WTC11 (cell line): ENCODE measurements at regions not wholly inside any gene's neighbourhood (a gene's known extent, or its start where the extent isn't known, plus 50 kb on each side); places are given as distances from the start of the nearest gene placed in this dataset.

Experiments used
- ATAC-seq: fragments of 200-7000 bp; cut with Tn5 transposase; 2 replicates; pipeline ENCODE4 v1.10.0; 2021; ENCODE audit warnings: mild to moderate bottlenecking, moderate library complexity
- CTCF ChIA-PET: fragments of 300-600 bp; sonication (Branson Sonifier 250); formaldehyde crosslinking; loops from one replicate; lab custom pipeline; 2021; ENCODE audit warnings: antibody characterized with exemption; lab: Charles Lee
- POLR2A ChIA-PET: fragments of 350-600 bp; sonication (Branson Sonifier 250); formaldehyde crosslinking; loops from one replicate; lab custom pipeline; 2021; ENCODE audit warnings: antibody characterized with exemption; lab: Charles Lee
- DNase-seq: peaks from one replicate; pipeline ENCODE4 v3.0.0; 2021; ENCODE audit warnings: low spot score
- H3K27ac Mint-ChIP-seq: 2 replicates; pipeline ENCODE4 v1.8.0; 2021; ENCODE audit warnings: mixed read lengths
- H3K27me3 Mint-ChIP-seq: 2 replicates; pipeline ENCODE4 v1.8.0; 2021; ENCODE audit warnings: low read depth, mild to moderate bottlenecking, moderate library complexity, mixed read lengths
- H3K36me3 Mint-ChIP-seq: 2 replicates; pipeline ENCODE4 v1.8.0; 2021; ENCODE audit warnings: mixed read lengths
- H3K4me1 Mint-ChIP-seq: 2 replicates; pipeline ENCODE4 v1.8.0; 2022; ENCODE audit warnings: mixed read lengths
- H3K4me3 Mint-ChIP-seq: 2 replicates; pipeline ENCODE4 v1.8.0; 2021; ENCODE audit warnings: mild to moderate bottlenecking, moderate library complexity, mixed read lengths
- H3K9me3 Mint-ChIP-seq: 2 replicates; pipeline ENCODE4 v1.8.0; 2021; ENCODE audit warnings: mixed read lengths
- AFF4 ChIP-seq: sonication (generic); formaldehyde crosslinking; IDR thresholded peaks from 2 replicates; pipeline ENCODE4 v1.8.1; 2023; ENCODE audit warnings: mild to moderate bottlenecking, missing genetic modification reagents, borderline replicate concordance
- ARID4B ChIP-seq: sonication (generic); formaldehyde crosslinking; IDR thresholded peaks from 2 replicates; pipeline ENCODE4 v1.8.0; 2023; ENCODE audit warnings: missing genetic modification reagents, mild to moderate bottlenecking, borderline replicate concordance
- ATF1 ChIP-seq: sonication (generic); formaldehyde crosslinking; IDR thresholded peaks from 2 replicates; pipeline ENCODE4 v1.8.1; 2023; ENCODE audit warnings: mild to moderate bottlenecking, moderate library complexity, missing genetic modification reagents
- CDX4 ChIP-seq: fragments of 250-450 bp; sonication (Bioruptor Pico); IDR thresholded peaks from 2 replicates; pipeline ENCODE4 v1.9.0; 2021; ENCODE audit warnings: moderate library complexity, mild to moderate bottlenecking, inconsistent platforms, borderline replicate concordance
- CREB1 ChIP-seq: sonication (generic); formaldehyde crosslinking; IDR thresholded peaks from 2 replicates; pipeline ENCODE4 v1.8.0; 2023; ENCODE audit warnings: mild to moderate bottlenecking, missing genetic modification reagents
- ESRRA ChIP-seq: sonication (generic); formaldehyde crosslinking; IDR thresholded peaks from 2 replicates; pipeline ENCODE4 v1.8.1; 2022; ENCODE audit warnings: mild to moderate bottlenecking, missing genetic modification reagents, borderline replicate concordance
- FOXP4 ChIP-seq: sonication (generic); formaldehyde crosslinking; IDR thresholded peaks from 2 replicates; pipeline ENCODE4 v1.8.0; 2022; ENCODE audit warnings: mild to moderate bottlenecking, missing genetic modification reagents
- GRHL2 ChIP-seq: fragments of 250-450 bp; sonication (Bioruptor Pico); IDR thresholded peaks from 2 replicates; pipeline ENCODE4 v1.8.0; 2022; ENCODE audit warnings: mild to moderate bottlenecking, moderate library complexity; ENCODE audit not compliant: insufficient replicate concordance, severe bottlenecking
- HMGXB4 ChIP-seq: sonication (generic); formaldehyde crosslinking; IDR thresholded peaks from 2 replicates; pipeline ENCODE4 v1.8.1; 2023; ENCODE audit warnings: mild to moderate bottlenecking, moderate library complexity, missing genetic modification reagents
- IRF2 ChIP-seq: sonication (generic); formaldehyde crosslinking; IDR thresholded peaks from 2 replicates; pipeline ENCODE4 v1.8.0; 2022; ENCODE audit warnings: low read depth, missing genetic modification reagents, borderline replicate concordance
- NFYB ChIP-seq: sonication (generic); formaldehyde crosslinking; conservative IDR thresholded peaks from 2 replicates; pipeline ENCODE4 v1.8.0; 2022; ENCODE audit warnings: low read depth, missing genetic modification reagents
- NR2C2 ChIP-seq: sonication (generic); formaldehyde crosslinking; IDR thresholded peaks from 2 replicates; pipeline ENCODE4 v1.8.0; 2022; ENCODE audit warnings: mild to moderate bottlenecking, missing genetic modification reagents
- PRDM15 ChIP-seq: sonication (generic); formaldehyde crosslinking; IDR thresholded peaks from 2 replicates; pipeline ENCODE4 v1.8.0; 2022; ENCODE audit warnings: missing genetic modification reagents
- ZNF121 ChIP-seq: sonication (generic); formaldehyde crosslinking; IDR thresholded peaks from 2 replicates; pipeline ENCODE4 v1.8.0; 2023; ENCODE audit warnings: missing genetic modification reagents
- ZNF532 ChIP-seq: fragments of 250-450 bp; sonication (Bioruptor Pico); IDR thresholded peaks from 2 replicates; pipeline ENCODE4 v1.9.0; 2021; ENCODE audit warnings: mild to moderate bottlenecking, borderline replicate concordance

- Mint-ChIP-seq H3K4me1 (no peaks in the 10 kb centered on the region), H3K36me3 (no peaks in the 10 kb centered on the region), H3K27ac (no peak overlapping the region), H3K4me3 (no peak overlapping the region), H3K27me3 (no peaks in the 10 kb centered on the region), H3K9me3 (no peaks in the 10 kb centered on the region)
- ChIA-PET POLR2A (interaction anchor here (0.6 kb wide), 1 partner anchor 35 kb away, joined by 3 read pairs; no protein-coding TSS in a partner anchor), CTCF (no interaction called here)
- ATAC-seq (no peak), DNase-seq (no peak)
- TF ChIP-seq PRDM15 (CRISPR knock-in tag) (no peak), AFF4 (CRISPR knock-in tag) (no peak), GRHL2 (CRISPR knock-in tag) (no peak), ZNF532 (CRISPR knock-in tag) (no peak), ARID4B (CRISPR knock-in tag) (no peak), ESRRA (CRISPR knock-in tag) (no peak), CDX4 (CRISPR knock-in tag) (no peak), HMGXB4 (CRISPR knock-in tag) (no peak), ATF1 (CRISPR knock-in tag) (no peak), IRF2 (no peak), CREB1 (CRISPR knock-in tag) (no peak), NR2C2 (no peak), ZNF121 (CRISPR knock-in tag) (no peak), NFYB (CRISPR knock-in tag) (no peak), FOXP4 (no peak)
These were observed 198.4 kb upstream of the CCDC179 start for GRCh38 chr11:23058656-23059055.
